T-helper 1 cell (primary cell): ENCODE measurements at regions not wholly inside any gene's neighbourhood (a gene's known extent, or its start where the extent isn't known, plus 50 kb on each side); places are given as distances from the start of the nearest gene placed in this dataset.
"Not testable (repeated sequence)": the region's sequence is repeated elsewhere in the genome, so short reads cannot be mapped to it uniquely, and the experiment has no call there.

Experiments used
- DNase-seq, 5 donors: peaks; one replicate each; pipeline ENCODE4 v3.0.0-alpha.2; 2012 to 2020

DNA sequence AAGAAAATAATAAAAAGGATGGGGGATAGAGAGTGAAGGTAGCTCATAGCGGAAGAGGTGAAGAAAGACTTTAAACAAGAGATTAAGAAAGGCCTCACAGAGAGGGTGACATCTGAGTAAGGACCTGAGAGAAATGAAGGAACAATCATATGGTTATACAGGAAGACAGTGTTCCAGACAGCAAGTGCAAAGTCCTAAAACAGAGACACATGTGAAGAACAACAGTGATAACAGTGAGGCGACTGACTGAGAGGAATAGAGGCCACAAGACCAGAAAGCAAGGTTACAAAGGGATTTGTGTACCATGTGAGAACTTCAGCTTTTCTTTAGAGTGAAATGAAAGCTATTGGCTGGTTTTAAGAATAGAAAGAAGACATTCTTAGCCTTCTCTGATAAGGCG lies 141.6 kb upstream of the PALMD start:
- DNase-seq = no peak

DNA sequence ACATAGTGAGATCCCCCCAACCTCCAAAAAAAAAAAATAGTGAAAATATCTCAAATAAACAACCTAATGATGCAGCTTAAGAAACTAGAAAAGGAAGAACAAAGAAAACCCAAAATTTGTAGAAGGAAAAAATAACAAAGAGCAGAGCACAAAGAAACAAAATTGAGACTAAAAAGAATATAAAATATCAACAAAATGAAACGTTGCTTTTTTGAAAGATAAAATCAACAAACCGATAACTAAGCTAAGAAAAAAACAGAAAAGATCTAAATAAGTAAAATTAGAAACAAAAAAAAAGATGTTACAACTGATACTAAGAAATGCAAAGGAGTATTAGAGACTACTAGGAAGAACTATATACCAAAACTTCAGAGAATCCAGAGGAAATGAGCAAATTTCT lies 139.3 kb upstream of the PALMD start:
- DNase-seq = no peak

DNA sequence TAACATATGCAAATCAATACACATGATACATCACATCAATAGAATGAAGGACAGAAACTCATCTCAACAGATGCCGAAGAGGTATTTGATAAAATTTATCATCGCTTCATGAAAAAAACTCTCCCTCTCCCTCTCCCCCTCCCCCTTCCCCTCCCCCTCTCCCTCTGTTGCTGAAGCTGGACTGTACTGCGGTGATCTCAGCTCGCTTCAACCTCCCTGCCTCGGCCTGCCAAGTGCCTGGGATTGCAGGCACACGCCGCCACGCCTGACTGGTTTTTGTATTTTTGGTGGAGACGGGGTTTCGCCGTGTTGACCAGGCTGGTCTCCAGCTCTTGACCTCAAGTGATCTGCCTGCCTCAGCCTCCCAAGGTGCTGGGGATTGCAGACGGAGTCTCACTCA lies 138.5 kb upstream of the PALMD start:
- DNase-seq = not testable (repeated sequence)

GRCh38 chr1:99507906-99508732 lies 137.8 kb upstream of the PALMD start:
- DNase-seq = no peak

DNA sequence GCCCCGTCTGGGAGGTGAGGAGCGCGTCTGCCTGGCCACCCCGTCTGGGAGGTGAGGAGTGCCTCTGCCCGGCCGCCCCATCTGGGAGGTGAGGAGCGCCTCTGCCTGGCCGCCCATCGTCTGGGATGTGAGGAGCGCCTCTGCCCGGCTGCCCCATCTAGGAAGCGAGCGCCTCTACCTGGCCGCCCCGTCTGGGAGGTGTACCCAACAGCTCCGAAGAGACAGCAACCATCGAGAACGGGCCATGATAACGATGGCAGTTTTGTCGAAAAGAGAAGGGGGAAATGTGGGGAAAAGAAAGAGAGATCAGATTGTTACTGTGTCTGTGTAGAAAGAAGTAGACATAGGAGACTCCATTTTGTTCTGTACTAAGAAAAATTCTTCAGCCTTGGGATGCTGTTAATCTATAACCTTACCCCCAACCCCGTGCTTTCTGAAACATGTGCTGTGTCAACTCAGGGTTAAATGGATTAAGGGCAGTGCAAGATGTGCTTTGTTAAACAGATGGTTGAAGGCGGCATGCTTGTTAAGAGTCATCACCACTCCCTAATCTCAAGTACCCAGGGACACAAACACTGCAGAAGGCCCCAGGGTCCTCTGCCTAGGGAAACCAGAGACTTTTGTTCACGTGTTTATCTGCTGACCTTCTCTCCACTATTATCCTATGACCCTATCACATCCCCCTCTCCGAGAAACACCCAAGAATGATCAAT lies 137.0 kb upstream of the PALMD start:
- DNase-seq = not testable (repeated sequence)

DNA sequence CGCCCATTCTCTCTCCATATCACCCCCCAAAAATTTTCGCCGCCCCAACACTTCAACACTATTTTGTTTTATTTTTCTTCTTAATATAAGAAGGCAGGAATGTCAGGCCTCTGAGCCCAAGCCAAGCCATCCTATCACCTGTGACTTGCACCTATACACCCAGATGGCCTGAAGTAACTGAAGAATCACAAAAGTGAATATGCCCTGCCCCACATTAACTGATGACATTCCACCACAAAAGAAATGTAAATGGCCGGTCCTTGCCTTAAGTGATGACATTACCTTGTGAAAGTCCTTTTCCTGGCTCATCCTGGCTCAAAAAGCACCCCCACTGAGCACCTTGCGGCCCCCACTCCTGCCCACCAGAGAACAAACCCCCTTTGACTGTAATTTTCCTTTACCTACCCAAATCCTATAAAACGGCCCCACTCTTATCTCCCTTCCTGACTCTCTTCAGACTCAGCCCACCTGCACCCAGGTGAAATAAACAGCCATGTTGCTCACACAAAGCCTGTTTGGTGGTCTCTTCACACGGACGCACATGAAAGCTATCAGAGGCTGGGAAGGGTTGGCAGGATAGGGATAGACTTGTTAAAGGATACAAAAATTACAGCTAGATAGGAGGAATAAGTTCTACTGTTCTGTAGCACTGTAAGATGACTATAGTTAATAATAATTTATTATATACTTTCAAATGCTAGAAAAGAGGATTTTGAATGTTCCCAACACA lies 130.9 kb upstream of the PALMD start:
- not testable (repeated sequence) for DNase-seq

GRCh38 chr1:99516141-99516540 lies 129.8 kb upstream of the PALMD start:
- DNase-seq = no peak

- no peak for DNase-seq
Measured at GRCh38 chr1:99520121-99520520, 125.8 kb upstream of the PALMD start.

DNA sequence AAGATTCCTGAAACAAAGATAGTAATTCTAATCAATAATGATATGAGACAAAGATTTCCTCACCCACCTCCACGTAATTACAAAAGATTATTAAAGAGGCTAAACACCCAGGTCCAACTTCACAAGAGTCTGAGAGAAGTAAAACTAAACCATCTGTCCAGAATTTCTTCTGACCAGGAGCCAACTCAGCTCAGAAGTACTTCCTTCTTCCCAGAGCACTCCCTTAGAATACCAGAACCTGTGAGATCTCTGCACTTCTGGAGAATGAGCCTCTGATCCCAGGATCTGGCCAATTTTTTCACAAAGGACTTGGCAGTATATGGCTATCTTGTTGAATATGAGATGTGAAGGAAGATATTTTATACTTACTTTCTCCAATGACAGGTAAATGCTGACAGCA lies 120.6 kb upstream of the PALMD start:
- no peak for DNase-seq

DNA sequence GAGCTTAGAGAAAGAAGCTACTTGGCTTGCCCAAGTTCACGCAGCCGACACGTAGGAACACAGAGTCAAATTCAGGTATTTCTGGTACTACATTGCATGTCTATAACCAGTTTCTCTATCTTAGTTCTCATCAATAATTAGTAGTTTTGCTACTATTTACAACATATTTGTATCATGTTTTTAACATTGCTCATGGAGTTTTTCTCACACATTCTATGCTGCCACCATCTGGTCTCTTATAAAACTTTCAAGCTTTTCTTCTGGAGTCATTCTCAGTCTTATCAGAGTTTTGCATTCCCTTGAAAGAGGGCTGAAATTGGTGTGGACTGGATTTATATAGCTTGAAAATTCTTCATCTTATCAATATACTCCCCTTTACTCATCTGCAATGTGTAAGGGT lies 118.8 kb upstream of the PALMD start:
- DNase-seq = no peak

- DNase-seq = no peak
Measured at GRCh38 chr1:99527545-99527944, 118.4 kb upstream of the PALMD start.

GRCh38 chr1:99529002-99529401 lies 116.9 kb upstream of the PALMD start:
- no peak for DNase-seq

DNA sequence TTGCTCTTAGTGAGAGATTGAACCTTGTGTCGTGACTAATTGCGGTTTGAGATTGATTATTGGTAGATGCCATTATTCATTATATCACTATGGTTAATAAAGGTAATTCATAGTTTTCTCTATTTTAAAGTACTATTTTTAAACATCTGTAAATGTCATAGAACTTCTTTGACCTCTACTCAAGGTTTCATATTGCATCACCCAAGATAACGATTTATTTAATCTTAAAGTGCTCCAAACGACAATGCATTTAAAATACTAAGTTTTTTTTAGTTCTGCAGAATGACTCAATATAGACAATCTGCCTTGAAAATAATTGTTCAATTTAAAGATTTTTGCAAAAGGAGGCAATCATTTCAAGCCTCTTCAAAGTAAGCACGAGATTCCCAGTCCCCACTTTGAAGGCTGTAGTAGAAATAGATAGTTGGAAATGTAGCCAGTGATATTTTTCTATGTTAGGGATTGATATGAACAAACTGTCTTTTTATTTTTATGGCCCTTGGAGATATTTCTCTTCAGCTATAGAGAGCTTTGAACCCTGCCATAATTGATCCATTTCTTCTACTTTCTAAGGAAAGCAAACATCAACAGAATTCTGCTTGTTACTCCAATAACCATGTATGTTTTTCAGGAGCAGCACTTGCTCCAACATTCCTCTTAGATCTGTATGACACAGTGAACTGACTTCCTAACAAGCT lies 114.2 kb upstream of the PALMD start:
- DNase-seq = no peak

DNA sequence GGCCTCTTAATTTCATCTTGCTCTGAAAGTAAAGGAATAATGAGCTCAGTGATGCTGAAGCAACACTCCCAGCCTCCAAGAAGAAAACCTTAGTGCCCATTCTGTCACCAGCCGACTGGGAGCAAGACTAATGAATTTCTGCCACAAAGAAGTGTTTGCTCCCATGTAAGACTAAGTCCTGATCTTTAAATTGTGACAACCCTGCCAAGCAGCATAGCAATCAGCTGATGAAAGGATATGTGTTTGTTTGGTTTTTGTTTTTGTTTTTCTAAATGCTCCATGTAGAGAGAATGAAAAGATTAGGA lies 113.7 kb upstream of the PALMD start:
- DNase-seq = no peak

- DNase-seq = no peak
Measured at GRCh38 chr1:99533909-99534637, 111.8 kb upstream of the PALMD start.

- no peak for DNase-seq
Measured at GRCh38 chr1:99534638-99534930, 111.3 kb upstream of the PALMD start.

- no peak for DNase-seq
Measured at GRCh38 chr1:99535470-99536164, 110.3 kb upstream of the PALMD start.

- DNase-seq = no peak
Measured at GRCh38 chr1:99537886-99538617, 107.9 kb upstream of the PALMD start.

GRCh38 chr1:99538618-99538956 lies 107.3 kb upstream of the PALMD start:
- no peak for DNase-seq

DNA sequence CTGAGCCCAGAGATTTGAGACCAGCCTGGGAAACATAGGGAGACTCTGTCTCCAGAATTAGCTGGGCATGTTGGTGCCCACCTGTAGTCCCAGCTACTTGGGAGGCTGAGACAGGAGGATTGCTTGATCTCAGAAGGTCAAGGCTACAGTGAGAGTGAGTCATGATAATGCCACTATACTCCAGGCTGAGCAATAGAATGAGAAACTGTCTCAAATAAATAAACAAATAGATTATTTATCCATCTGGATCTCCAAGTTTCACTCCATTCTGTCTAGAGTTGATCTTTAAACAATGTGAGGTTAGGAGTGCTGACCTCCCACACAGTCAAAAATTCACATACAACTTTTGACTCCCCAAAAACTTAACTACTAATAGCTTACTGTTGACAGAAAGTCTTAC lies 106.8 kb upstream of the PALMD start:
- no peak for DNase-seq

- DNase-seq = no peak
Measured at GRCh38 chr1:99540744-99541143, 105.2 kb upstream of the PALMD start.

- DNase-seq = peak in 1 of 5 donors; percentile 58
Measured at GRCh38 chr1:99544328-99544727, 101.6 kb upstream of the PALMD start.
